Right atrium auricular region (tissue), 2 donors: ENCODE measurements at regions not wholly inside any gene's neighbourhood (a gene's known extent, or its start where the extent isn't known, plus 50 kb on each side); places are given as distances from the start of the nearest gene placed in this dataset.

Experiments used
- DNase-seq: peaks from one replicate; pipeline ENCODE4 v3.0.0-alpha.2; 2019; ENCODE audit warnings: low spot score
- H3K27ac ChIP-seq, 2 donors: fragments of 200-600 bp; sonication (generic); 1 replicate in 1 of 2; 2 replicates in 1 of 2; pipeline ENCODE4 v1.5.1; 2016 to 2019
- H3K27me3 ChIP-seq, 2 donors: fragments of 200-600 bp; sonication (generic); one replicate each; pipeline versions ENCODE4 v1.5.1 to v1.6.0; 2017 to 2019
- H3K36me3 ChIP-seq: fragments of 200-600 bp; sonication (generic); one replicate; pipeline ENCODE4 v1.5.1; 2016
- H3K4me1 ChIP-seq, 2 donors: fragments of 200-600 bp; sonication (generic); one replicate each; pipeline versions ENCODE4 v1.5.1 to v1.6.0; 2017 to 2019
- H3K4me3 ChIP-seq, 2 donors: fragments of 200-600 bp; sonication (generic); 1 replicate in 1 of 2; 2 replicates in 1 of 2; pipeline ENCODE4 v1.5.1; 2017 to 2019; ENCODE audit warnings: mild to moderate bottlenecking in 1 of 2, moderate library complexity in 1 of 2
- H3K9me3 ChIP-seq, 2 donors: fragments of 200-600 bp; sonication (generic); one replicate each; pipeline ENCODE4 v1.5.1; 2019
- CTCF ChIP-seq, 2 donors: fragments of 200-600 bp; sonication (generic); IDR thresholded peaks; one replicate each; pipeline ENCODE4 v1.5.1; 2019; ENCODE audit warnings: antibody characterized with exemption in 2 of 2

- Histone ChIP-seq H3K36me3 (no peaks in the 10 kb centered on the region), H3K27ac (no peak overlapping the region), H3K27me3 (no peaks in the 10 kb centered on the region), H3K4me1 (no peaks in the 10 kb centered on the region), H3K9me3 (no peaks in the 10 kb centered on the region), H3K4me3 (no peak overlapping the region)
- no peak for DNase-seq
- TF ChIP-seq CTCF (IDR thresholded peaks at IDR 0.05) = no peak
Observed at GRCh38 chr1:82420584-82420983, 619.9 kb downstream of the ADGRL2 start.

- TF ChIP-seq CTCF (IDR thresholded peaks at IDR 0.05) = no peak
- H3K9me3 ChIP-seq = no peaks in the 10 kb centered on the region
- DNase-seq = no peak
- H3K4me1 ChIP-seq = no peaks in the 10 kb centered on the region
- no peak overlapping the region for H3K27ac ChIP-seq
- no peaks in the 10 kb centered on the region for H3K27me3 ChIP-seq
- no peaks in the 10 kb centered on the region for H3K36me3 ChIP-seq
- H3K4me3 ChIP-seq = no peak overlapping the region
Observed at GRCh38 chr1:82411605-82412004, 610.9 kb downstream of the ADGRL2 start.

- H3K36me3 ChIP-seq = no peaks in the 10 kb centered on the region
- H3K27ac ChIP-seq = no peak overlapping the region
- no peaks in the 10 kb centered on the region for H3K4me1 ChIP-seq
- no peak overlapping the region for H3K4me3 ChIP-seq
- DNase-seq = no peak
- no peak for TF ChIP-seq CTCF (IDR thresholded peaks at IDR 0.05)
- no peaks in the 10 kb centered on the region for H3K27me3 ChIP-seq
- no peaks in the 10 kb centered on the region for H3K9me3 ChIP-seq
Observed at GRCh38 chr1:82405333-82405732, 604.6 kb downstream of the ADGRL2 start.

GRCh38 chr1:82401116-82401515, 600.4 kb downstream of the ADGRL2 start:
- Histone ChIP-seq H3K27me3 (no peaks in the 10 kb centered on the region), H3K4me3 (no peak overlapping the region), H3K4me1 (no peaks in the 10 kb centered on the region), H3K27ac (no peak overlapping the region), H3K36me3 (no peaks in the 10 kb centered on the region), H3K9me3 (no peaks in the 10 kb centered on the region)
- TF ChIP-seq CTCF (IDR thresholded peaks at IDR 0.05) = no peak
- no peak for DNase-seq

GRCh38 chr1:82400521-82400920, 599.8 kb downstream of the ADGRL2 start:
- Histone ChIP-seq H3K9me3 (no peaks in the 10 kb centered on the region), H3K36me3 (no peaks in the 10 kb centered on the region), H3K27ac (no peak overlapping the region), H3K4me1 (no peaks in the 10 kb centered on the region), H3K27me3 (no peaks in the 10 kb centered on the region), H3K4me3 (no peak overlapping the region)
- no peak for DNase-seq
- no peak for TF ChIP-seq CTCF (IDR thresholded peaks at IDR 0.05)

GRCh38 chr1:82399093-82399492, 598.4 kb downstream of the ADGRL2 start:
- H3K36me3 ChIP-seq = no peaks in the 10 kb centered on the region
- no peaks in the 10 kb centered on the region for H3K4me1 ChIP-seq
- no peak overlapping the region for H3K4me3 ChIP-seq
- no peak for DNase-seq
- no peaks in the 10 kb centered on the region for H3K9me3 ChIP-seq
- no peak overlapping the region for H3K27ac ChIP-seq
- no peaks in the 10 kb centered on the region for H3K27me3 ChIP-seq
- no peak for TF ChIP-seq CTCF (IDR thresholded peaks at IDR 0.05)
